Activated CD8-positive, alpha-beta memory T cell treated with anti-CD3 and anti-CD28 coated beads, Interleukin-2, amount 50 U/mL, for 4 hours (primary cell): ENCODE measurements at regions not wholly inside any gene's neighbourhood (a gene's known extent, or its start where the extent isn't known, plus 50 kb on each side); places are given as distances from the start of the nearest gene placed in this dataset.

Source experiments
- DNase-seq: peaks from one replicate; pipeline ENCODE4 v3.0.0-alpha.2; 2020

DNA sequence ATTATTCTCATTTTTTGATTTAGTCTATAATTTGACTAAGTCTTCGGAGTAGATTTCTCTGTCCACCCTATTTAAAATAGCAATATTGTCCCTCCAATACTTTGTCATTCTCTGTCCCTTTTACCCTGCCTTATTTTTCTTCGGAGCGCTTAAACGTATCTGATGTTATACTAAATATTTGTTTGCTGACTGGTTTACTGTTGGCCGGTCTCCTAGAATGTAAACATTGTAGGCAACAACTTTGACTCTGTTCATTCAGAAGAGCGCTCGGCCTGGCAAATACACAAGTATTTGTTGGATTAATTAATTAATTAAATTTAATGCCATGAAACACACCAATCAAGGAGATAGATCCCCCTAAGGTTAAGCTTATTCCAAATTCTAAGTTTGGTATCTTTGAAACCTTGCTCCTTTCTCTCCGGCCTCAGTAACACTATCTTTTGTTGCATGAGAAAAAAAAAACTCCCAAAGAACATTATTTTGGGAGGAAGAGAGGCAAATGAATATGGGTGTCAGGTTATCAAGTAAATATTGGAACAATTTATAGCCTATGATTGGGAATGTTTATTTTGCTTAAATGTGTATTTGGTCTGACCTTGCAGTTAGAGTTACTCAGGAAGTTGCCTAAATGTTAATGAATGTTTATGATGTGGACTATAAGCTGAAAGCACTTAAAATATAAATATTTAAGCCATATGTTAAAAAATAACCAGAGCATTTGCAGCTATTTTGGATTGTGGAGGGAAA is 231.1 kb downstream of the SOX4 start:
- DNase-seq: no peak

DNA sequence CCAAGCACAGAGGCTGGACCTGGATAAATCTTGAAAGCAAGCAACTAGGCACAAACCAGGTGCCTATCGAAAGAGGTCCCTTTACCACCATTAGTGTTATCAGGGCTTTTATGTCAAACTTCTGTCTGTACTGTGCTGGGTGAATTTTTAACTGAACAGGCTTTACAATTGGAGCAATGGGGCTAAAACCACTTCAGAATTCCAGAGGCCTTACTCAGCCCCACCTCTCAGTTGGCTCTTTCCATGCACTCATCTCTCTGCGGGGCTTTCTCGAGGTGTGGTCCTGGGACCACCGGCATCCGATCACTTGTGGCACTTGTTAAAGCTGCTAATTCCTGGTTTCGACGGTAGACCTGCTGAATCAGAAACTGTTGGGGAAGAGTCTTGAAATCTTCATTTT is 232.5 kb downstream of the SOX4 start:
- no peak for DNase-seq

DNA sequence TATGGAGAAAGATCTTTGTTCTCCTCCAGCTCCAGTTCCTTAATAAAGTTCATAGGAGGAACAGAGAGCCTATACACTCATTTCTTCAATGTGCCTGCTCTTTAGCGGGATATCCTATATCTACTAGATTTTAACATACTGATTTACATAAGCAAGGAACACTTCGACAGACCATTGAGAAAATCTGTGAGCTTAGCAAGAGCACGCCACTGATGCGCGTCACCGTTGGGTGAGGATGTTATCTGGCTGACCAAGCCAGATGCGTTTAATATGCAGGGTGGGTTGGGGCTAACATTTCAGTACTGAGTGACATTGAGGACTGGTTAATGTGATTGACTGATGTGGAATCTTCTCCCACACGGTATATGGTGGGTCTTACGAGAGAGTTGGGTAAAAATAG is 233.4 kb downstream of the SOX4 start:
- DNase-seq: no peak

DNA sequence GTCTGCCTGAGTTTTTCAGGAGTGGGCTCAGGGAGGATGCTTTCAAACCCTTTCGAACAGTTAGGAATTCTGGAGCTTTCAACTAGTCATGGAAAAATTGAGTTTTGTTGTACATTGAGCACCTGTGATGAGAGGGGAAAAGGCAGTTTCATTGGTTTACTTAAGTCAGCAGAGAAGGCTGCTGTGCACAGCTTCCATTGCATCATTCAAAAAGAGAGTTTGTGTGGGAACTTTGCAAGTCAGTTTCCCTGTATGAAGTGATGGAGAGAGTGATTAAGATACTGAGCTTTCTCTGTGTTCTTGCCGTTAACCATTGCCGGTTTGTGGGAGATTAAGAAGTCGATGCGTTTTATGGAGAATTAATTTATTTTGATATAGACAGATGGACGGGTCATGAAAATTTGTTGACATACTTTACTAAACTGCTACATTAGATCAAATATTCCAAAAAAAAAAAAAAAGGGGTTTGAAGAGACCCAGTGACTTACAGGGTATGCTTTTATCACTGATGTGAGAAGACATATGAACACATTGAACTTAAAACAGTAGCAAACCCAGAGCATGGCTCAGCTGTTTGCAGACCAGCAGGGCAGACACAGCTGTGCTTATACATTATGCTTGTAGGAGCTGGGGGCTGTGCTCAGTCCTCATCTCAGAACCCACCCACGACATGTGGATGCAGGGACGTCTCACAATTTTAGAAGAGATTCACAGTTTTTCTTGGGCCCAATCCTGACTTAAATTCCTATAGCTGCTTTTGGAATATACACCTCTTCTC is 234.1 kb downstream of the SOX4 start:
- no peak for DNase-seq

- DNase-seq: no peak
Observed at GRCh38 chr6:21828704-21829103, 235.2 kb downstream of the SOX4 start.

DNA sequence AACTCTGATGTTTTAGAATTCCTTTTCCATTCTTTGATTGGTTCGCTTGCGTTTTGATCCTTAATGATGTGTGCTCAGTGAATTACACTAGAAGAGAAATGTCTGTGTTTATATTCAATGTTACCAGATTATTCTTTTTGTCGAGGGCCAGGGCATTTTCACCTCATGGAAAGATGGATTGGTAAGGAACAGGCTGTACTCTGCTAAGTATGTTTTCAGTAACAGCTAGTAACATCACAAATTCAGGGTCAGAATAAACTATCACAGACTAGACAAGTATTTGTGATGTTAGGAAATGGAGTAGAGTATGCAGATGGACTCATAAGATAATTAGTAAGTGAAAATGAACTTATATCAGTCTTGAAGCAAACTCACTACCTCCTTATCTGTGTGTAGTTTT is 235.6 kb downstream of the SOX4 start:
- no peak for DNase-seq

DNA sequence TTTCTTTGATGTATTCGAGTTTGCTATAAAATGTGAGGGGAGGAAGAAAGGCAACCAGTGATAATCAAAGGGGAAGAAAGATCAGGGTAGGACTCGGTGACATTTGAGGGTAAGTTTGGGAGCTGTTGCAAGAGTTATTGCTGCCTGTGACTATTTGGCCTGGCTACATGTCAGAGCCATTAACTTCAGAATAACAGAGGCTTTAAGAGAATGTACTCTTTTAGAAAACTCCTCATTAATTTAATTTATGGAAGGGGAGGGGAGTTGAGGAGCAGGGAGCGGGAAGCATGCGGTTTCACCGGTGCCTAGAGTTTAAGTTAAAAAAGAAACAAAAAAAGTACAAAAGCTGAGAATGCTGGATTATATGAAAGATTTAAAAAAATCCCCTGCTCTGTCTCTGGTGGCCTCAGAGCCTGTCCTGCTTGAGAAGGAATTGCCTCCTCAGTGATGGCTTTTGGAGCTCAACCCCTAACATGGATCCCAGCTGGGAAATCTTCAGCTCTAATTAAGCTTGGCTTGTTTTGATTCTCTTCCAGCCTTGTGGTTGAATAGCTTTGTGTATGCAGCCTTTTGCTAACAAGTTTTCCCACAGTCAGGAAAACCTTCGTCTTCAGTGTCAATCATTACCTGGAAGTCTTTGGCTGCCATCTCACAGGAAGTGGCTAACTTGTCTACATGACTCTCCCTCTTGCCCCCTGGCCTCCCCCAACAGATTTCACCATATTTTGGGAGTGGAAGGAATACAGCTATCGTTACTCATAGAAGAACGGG is 238.2 kb downstream of the SOX4 start:
- no peak for DNase-seq

DNA sequence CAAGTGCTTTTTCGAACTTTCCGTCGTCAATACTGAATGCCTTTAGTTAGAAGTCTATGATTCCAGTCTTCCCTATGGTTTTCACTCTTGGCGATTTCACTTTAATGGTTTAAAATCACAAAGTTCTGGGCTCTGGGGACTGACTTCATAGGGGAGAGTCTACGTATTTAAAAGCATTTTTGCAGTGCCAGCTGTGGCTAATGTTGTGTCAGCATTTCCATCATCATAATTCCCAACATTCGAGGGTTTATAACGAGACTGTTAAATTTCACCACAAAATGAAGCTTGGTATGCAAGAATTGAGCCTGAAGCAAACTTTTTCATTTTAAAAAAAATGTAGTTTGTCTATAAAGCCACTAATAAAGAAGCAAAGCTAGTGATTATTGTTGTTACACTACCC is 242.7 kb downstream of the SOX4 start:
- DNase-seq: no peak

DNA sequence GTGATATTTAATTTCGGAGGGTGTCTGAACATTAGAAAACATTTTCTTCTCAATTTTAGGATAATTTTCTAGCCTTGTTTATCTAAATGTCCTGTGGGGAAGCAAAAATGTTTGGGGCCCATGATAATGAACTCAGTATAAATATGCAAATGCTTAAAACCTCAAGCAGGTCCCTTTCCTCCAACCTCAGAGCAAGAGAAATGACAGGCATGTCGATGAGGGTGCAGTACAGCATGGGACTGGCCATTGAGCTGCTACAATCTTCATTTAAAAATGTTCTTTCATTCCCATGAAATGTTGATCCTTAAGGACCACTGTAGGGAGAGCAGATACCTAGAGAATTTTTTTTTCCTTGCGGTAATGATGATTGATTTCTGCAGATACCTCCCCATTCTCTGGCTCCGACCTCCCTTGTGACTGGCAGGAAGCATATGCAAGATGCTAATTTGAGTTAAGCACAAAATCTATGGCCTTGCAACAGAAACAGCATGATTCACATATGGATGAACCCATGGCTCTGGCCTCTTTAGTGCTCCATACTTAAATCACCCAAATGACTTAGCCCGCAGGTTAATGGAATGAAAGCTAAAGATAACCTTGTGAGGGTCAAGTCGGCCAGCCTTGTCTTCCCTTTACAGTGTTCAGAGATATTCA is 243.3 kb downstream of the SOX4 start:
- DNase-seq: no peak

- no peak for DNase-seq
Observed at GRCh38 chr6:21840428-21840827, 246.9 kb downstream of the SOX4 start.

GRCh38 chr6:21842875-21843645 is 249.5 kb downstream of the SOX4 start:
- DNase-seq: no peak

DNA sequence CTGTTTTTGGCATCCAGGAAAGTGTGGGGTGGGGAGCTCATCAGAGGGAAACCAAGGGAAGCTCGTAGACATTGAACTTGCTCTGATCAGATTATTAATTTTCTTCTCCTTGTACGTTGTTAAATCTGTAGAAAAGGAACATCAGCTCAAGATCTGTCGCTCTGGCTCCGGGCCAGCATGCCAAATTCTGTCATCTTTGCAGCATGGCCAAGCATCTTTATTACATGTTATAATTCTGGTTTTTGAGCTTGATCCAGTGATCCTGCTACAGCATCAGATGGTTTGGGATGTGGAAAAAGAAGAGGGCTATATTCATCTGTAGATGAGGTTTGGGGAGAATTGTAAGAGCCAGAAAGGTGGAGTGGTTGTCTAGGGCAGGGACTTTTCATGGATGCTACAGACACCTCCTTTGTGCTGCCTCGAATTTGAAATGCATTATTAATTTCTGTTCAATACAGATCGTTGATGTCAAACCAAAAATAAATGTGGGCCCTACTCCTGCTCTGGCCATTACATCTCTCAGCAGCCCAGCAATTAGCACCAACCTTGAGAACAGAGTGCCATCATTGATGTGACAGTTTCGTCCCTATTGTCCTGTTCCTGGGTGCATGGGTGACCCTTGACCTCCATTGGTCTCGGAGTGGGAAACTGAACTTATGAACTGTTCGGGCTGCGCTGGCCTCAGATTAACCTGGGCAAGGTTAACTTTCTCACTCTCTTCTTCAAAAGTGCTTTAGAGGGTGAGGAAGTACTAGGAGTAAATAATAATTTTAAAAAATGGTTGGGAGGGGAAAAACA is 250.8 kb downstream of the SOX4 start:
- no peak for DNase-seq

- DNase-seq: no peak
Observed at GRCh38 chr6:21845018-21845417, 251.5 kb downstream of the SOX4 start.

- DNase-seq: no peak
Observed at GRCh38 chr6:21845439-21846140, 252.0 kb downstream of the SOX4 start.

DNA sequence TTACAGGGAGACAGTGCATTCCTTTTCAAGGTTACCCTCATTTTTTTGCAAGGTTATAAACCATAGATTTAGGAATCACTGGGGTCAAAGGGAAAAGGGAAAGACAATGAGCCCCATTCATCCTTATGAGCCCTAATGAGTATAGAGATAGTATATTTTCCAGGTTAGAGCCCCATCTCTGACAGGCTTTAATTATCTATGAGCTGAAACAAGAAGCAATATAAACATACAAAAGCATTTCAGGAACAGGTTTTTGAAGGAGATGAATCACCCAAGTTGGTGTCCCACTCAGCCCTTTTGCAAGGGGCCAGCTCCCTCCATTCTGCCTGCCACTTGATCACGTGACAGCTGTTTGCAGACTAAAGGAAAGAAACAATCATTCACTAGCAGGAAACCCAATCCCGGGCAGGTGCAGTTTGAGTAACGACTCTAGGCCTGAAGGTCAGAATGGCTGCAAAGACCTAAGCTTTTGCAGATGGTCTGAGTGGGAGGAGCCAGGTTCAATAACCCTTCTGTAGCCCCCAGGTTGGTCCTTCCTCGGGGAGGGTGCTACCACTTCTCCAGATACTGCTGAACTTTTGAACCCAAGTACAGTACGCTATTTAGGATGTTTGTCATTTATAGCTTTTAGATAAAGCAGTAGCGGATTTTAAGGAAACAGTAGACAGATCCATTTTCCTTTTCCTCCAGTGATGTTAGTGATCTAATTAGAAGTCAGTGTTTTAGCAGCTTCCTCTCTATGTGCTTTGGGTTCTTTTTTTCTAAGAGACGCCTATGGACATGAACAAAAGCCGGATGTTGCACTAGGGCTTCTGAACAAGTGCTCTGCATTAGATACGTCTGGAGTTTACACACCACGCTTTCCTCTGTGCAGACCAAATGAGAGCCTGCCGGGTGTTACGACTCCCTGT is 253.2 kb downstream of the SOX4 start:
- DNase-seq: no peak

- no peak for DNase-seq
Observed at GRCh38 chr6:21847711-21848480, 254.3 kb downstream of the SOX4 start.

GRCh38 chr6:21850691-21851090 is 257.1 kb downstream of the SOX4 start:
- DNase-seq: no peak

DNA sequence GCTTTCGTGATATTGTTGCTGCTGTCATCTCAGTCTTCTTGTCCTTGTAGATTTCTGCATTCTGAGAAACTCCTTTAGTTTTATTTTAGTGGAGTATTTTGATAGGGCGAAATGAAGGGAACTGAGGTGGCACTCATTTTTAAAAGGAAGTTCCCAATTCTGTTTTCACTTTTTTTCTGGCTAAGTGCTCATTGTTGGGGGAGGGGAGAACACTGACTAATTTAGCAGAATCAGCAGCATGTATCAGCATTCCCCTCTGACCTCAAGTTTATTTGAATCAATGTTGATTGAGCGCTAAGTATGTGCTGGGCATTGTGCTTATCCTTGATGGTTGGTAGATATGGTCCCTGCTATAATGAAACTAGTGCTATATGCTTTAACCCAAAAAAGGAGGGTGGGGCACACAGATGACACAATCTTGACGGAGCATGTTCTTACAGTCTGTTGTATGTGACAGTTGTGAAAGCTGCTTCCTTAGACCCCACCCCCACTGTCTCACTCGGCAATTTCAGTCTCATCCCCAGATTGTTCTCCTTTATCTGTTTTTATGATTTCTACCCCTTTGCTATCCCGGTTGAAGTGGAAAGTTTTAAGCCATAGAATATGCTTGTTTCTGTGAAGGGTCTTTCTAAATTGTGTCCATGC is 262.4 kb downstream of the SOX4 start:
- DNase-seq: no peak

- DNase-seq: no peak
Observed at GRCh38 chr6:21856456-21856825, 262.9 kb downstream of the SOX4 start.
